Ramos (cell line): ENCODE measurements at regions not wholly inside any gene's neighbourhood (a gene's known extent, or its start where the extent isn't known, plus 50 kb on each side); places are given as distances from the start of the nearest gene placed in this dataset.

Source experiments
- in situ Hi-C: fragments of 300-500 bp; cut with MboI; formaldehyde crosslinking; loops from one replicate; pipeline ENCODE4 v1.14.3; 2022; ENCODE audit warnings: low sequenced_read_pairs; ENCODE audit not compliant: unreplicated experiment

- in situ Hi-C loops, result no loop called here
Observed at GRCh38 chr2:6359964-6360363, 505.7 kb downstream of the CMPK2 start.

GRCh38 chr2:6362671-6363450 is 502.8 kb downstream of the CMPK2 start:
- in situ Hi-C loops, result no loop called here

- in situ Hi-C loops, result no loop called here
Observed at GRCh38 chr2:6368281-6368680, 497.4 kb downstream of the CMPK2 start.

- in situ Hi-C loops, result no loop called here
Observed at GRCh38 chr2:6369266-6369665, 496.4 kb downstream of the CMPK2 start.

GRCh38 chr2:6370753-6371551 is 494.8 kb downstream of the CMPK2 start:
- in situ Hi-C loops, result no loop called here

GRCh38 chr2:6372317-6372901 is 493.3 kb downstream of the CMPK2 start:
- in situ Hi-C loops, result no loop called here

GRCh38 chr2:6381326-6381725 is 484.4 kb downstream of the CMPK2 start:
- in situ Hi-C loops, result no loop called here

- in situ Hi-C loops, result no loop called here
Observed at GRCh38 chr2:6384341-6384740, 481.4 kb downstream of the CMPK2 start.

GRCh38 chr2:6392354-6392753 is 473.4 kb downstream of the CMPK2 start:
- in situ Hi-C loops, result no loop called here

GRCh38 chr2:6392966-6393365 is 472.7 kb downstream of the CMPK2 start:
- in situ Hi-C loops, result no loop called here

GRCh38 chr2:6393819-6394218 is 471.9 kb downstream of the CMPK2 start:
- in situ Hi-C loops, result no loop called here

GRCh38 chr2:6394276-6394675 is 471.4 kb downstream of the CMPK2 start:
- in situ Hi-C loops, result no loop called here

GRCh38 chr2:6398421-6398820 is 467.3 kb downstream of the CMPK2 start:
- in situ Hi-C loops, result no loop called here

- in situ Hi-C loops, result no loop called here
Observed at GRCh38 chr2:6401301-6401700, 464.4 kb downstream of the CMPK2 start.

- in situ Hi-C loops, result no loop called here
Observed at GRCh38 chr2:6408057-6408456, 457.6 kb downstream of the CMPK2 start.

- in situ Hi-C loops, result no loop called here
Observed at GRCh38 chr2:6410313-6410712, 455.4 kb downstream of the CMPK2 start.

- in situ Hi-C loops, result no loop called here
Observed at GRCh38 chr2:6412533-6413091, 453.1 kb downstream of the CMPK2 start.

GRCh38 chr2:6417050-6417449 is 448.7 kb downstream of the CMPK2 start:
- in situ Hi-C loops, result no loop called here

- in situ Hi-C loops, result no loop called here
Observed at GRCh38 chr2:6418291-6418690, 447.4 kb downstream of the CMPK2 start.

- in situ Hi-C loops, result no loop called here
Observed at GRCh38 chr2:6421138-6421730, 444.5 kb downstream of the CMPK2 start.

- in situ Hi-C loops, result no loop called here
Observed at GRCh38 chr2:6421888-6422287, 443.8 kb downstream of the CMPK2 start.
